IPS-NIHi11 (cell line): ENCODE measurements at regions not wholly inside any gene's neighbourhood (a gene's known extent, or its start where the extent isn't known, plus 50 kb on each side); places are given as distances from the start of the nearest gene placed in this dataset.
"Not testable (repeated sequence)": the region's sequence is repeated elsewhere in the genome, so short reads cannot be mapped to it uniquely, and the experiment has no call there.

ENCODE experiments used
- DNase-seq: peaks from one replicate; pipeline ENCODE4 v3.0.0; 2012; ENCODE audit warnings: mixed read lengths, low spot score

GRCh38 chr18:39305766-39306165 lies 1740.2 kb upstream of the CELF4 start:
- no peak for DNase-seq

GRCh38 chr18:39302481-39302880 lies 1736.9 kb upstream of the CELF4 start:
- no peak for DNase-seq

GRCh38 chr18:39299152-39299551 lies 1733.6 kb upstream of the CELF4 start:
- DNase-seq: no peak

GRCh38 chr18:39297225-39297624 lies 1731.6 kb upstream of the CELF4 start:
- no peak for DNase-seq

- DNase-seq: no peak
Measured at GRCh38 chr18:39296293-39296888, 1730.8 kb upstream of the CELF4 start.

- no peak for DNase-seq
Measured at GRCh38 chr18:39276764-39277163, 1711.2 kb upstream of the CELF4 start.

- no peak for DNase-seq
Measured at GRCh38 chr18:39274535-39274934, 1708.9 kb upstream of the CELF4 start.

- no peak for DNase-seq
Measured at GRCh38 chr18:39272230-39272629, 1706.6 kb upstream of the CELF4 start.

- DNase-seq: no peak
Measured at GRCh38 chr18:39271654-39272053, 1706.1 kb upstream of the CELF4 start.

- no peak for DNase-seq
Measured at GRCh38 chr18:39260565-39260964, 1695.0 kb upstream of the CELF4 start.

GRCh38 chr18:39259736-39260135 lies 1694.1 kb upstream of the CELF4 start:
- DNase-seq: no peak

- no peak for DNase-seq
Measured at GRCh38 chr18:39244242-39244641, 1678.6 kb upstream of the CELF4 start.

GRCh38 chr18:39241534-39241933 lies 1675.9 kb upstream of the CELF4 start:
- DNase-seq: no peak

GRCh38 chr18:39238981-39239660 lies 1673.5 kb upstream of the CELF4 start:
- DNase-seq: no peak

- no peak for DNase-seq
Measured at GRCh38 chr18:39235118-39235719, 1669.6 kb upstream of the CELF4 start.

- DNase-seq: no peak
Measured at GRCh38 chr18:39232937-39233336, 1667.3 kb upstream of the CELF4 start.

- DNase-seq: no peak
Measured at GRCh38 chr18:39232490-39232889, 1666.9 kb upstream of the CELF4 start.

GRCh38 chr18:39230086-39230803 lies 1664.6 kb upstream of the CELF4 start:
- no peak for DNase-seq

GRCh38 chr18:39227769-39228168 lies 1662.2 kb upstream of the CELF4 start:
- not testable (repeated sequence) for DNase-seq

- no peak for DNase-seq
Measured at GRCh38 chr18:39225373-39225772, 1659.8 kb upstream of the CELF4 start.

- no peak for DNase-seq
Measured at GRCh38 chr18:39223283-39223682, 1657.7 kb upstream of the CELF4 start.

GRCh38 chr18:39215920-39216319 lies 1650.3 kb upstream of the CELF4 start:
- DNase-seq: no peak

GRCh38 chr18:39211461-39211860 lies 1645.9 kb upstream of the CELF4 start:
- no peak for DNase-seq
